Bronchial epithelial cell (primary cell): ENCODE measurements at regions not wholly inside any gene's neighbourhood (a gene's known extent, or its start where the extent isn't known, plus 50 kb on each side); places are given as distances from the start of the nearest gene placed in this dataset.

ENCODE experiments used
- DNase-seq: peaks from one replicate; pipeline ENCODE4 v3.0.0-alpha.2; 2010; ENCODE audit warnings: low read depth
- FAIRE-seq: peaks from 2 replicates; lab custom pipeline; 2011; peaks lifted over from hg19 to GRCh38; lab: Jason Lieb, UNC
- H3K27me3 ChIP-seq: 2 replicates; pipeline ENCODE4 v1.5.1; 2011; ENCODE audit warnings: low read length; ENCODE audit not compliant: control insufficient read depth, insufficient read depth
- H3K36me3 ChIP-seq: 2 replicates; pipeline ENCODE4 v1.5.1; 2011; ENCODE audit warnings: low read length; ENCODE audit not compliant: control insufficient read depth, insufficient read depth
- H3K4me3 ChIP-seq: 2 replicates; pipeline ENCODE4 v1.5.1; 2011; ENCODE audit warnings: mild to moderate bottlenecking, low read depth, low read length, control low read depth
- TF ChIP-seq, protein P1 (sequence below): IDR thresholded peaks from 2 replicates; pipeline ENCODE4 v1.5.1; 2011; ENCODE audit warnings: mild to moderate bottlenecking, moderate library complexity, low read length, control low read depth, inconsistent platforms; ENCODE audit not compliant: insufficient read depth, severe bottlenecking

- TF ChIP-seq, protein P1, sequence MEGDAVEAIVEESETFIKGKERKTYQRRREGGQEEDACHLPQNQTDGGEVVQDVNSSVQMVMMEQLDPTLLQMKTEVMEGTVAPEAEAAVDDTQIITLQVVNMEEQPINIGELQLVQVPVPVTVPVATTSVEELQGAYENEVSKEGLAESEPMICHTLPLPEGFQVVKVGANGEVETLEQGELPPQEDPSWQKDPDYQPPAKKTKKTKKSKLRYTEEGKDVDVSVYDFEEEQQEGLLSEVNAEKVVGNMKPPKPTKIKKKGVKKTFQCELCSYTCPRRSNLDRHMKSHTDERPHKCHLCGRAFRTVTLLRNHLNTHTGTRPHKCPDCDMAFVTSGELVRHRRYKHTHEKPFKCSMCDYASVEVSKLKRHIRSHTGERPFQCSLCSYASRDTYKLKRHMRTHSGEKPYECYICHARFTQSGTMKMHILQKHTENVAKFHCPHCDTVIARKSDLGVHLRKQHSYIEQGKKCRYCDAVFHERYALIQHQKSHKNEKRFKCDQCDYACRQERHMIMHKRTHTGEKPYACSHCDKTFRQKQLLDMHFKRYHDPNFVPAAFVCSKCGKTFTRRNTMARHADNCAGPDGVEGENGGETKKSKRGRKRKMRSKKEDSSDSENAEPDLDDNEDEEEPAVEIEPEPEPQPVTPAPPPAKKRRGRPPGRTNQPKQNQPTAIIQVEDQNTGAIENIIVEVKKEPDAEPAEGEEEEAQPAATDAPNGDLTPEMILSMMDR = no peak
- Histone ChIP-seq H3K4me3 (no peak overlapping the region), H3K36me3 (no peaks in the 10 kb centered on the region), H3K27me3 (no peaks in the 10 kb centered on the region)
- no peak for DNase-seq
- no peak for FAIRE-seq
These were observed 284.4 kb upstream of the PKN2 start for GRCh38 chr1:88399690-88400089.

- Histone ChIP-seq H3K27me3 (no peaks in the 10 kb centered on the region), H3K36me3 (no peaks in the 10 kb centered on the region), H3K4me3 (no peak overlapping the region)
- no peak for FAIRE-seq
- no peak for DNase-seq
- TF ChIP-seq, protein P1 = no peak
These were observed 282.8 kb upstream of the PKN2 start for GRCh38 chr1:88401313-88401712.

- no peaks in the 10 kb centered on the region for H3K27me3 ChIP-seq
- TF ChIP-seq, protein P1 = no peak
- no peak for FAIRE-seq
These were observed 279.5 kb upstream of the PKN2 start for GRCh38 chr1:88404582-88404981.

DNA sequence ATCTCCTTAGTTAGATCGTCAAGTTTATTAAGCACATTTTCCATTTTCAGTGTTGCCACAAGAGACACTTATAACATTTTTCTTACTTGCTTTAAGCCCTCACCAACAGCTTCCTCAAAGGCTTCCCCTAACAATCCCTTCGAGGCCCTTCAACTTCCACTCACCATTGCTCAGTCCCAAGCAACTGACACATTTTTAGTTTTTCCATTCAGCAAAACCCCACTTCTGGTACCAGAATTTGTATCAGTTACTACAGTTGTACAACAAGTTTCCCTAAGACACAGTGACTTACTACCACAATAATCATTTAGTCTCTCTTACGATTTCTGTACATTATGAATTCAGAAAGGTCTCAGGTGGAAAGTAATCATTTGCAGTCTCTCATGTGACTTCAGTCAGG lies 276.8 kb upstream of the PKN2 start:
- no peak for FAIRE-seq
- DNase-seq = no peak

More at GRCh38 chr1:88404582-88404981, 279.5 kb upstream of the PKN2 start:
- no peak for DNase-seq
- H3K36me3 ChIP-seq = no peaks in the 10 kb centered on the region
- H3K4me3 ChIP-seq = no peak overlapping the region

DNA sequence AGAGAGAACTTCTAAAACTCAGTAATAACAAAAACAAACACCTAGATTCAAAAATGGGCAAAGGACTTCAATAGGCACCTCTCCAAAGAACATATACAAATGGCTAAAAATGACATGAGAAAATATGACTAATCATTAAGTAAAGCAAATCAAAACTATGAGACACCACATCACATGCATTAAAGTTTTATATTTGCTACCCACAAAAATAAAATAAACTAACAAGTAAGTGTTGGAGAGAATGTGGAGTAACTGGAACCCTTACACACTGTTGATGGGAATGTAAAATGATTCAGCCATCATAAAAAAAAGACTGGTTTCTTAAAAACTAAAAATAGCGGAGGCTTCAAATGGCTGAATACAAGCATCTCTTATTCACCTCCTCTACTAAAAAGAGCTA lies 262.1 kb upstream of the PKN2 start:
- Histone ChIP-seq H3K4me3 (no peak overlapping the region), H3K27me3 (no peaks in the 10 kb centered on the region), H3K36me3 (no peaks in the 10 kb centered on the region)
- FAIRE-seq = no peak
- TF ChIP-seq, protein P1 = no peak
- DNase-seq = no peak

More for the DNA sequence above, 276.8 kb upstream of the PKN2 start:
- no peaks in the 10 kb centered on the region for H3K36me3 ChIP-seq
- H3K27me3 ChIP-seq = no peaks in the 10 kb centered on the region
- no peak overlapping the region for H3K4me3 ChIP-seq
- TF ChIP-seq, protein P1 = no peak

- Histone ChIP-seq H3K27me3 (no peaks in the 10 kb centered on the region), H3K4me3 (no peak overlapping the region), H3K36me3 (no peaks in the 10 kb centered on the region)
- FAIRE-seq (no peak), DNase-seq (peak; percentile 61)
- TF ChIP-seq, protein P1 = no peak
These were observed 250.5 kb upstream of the PKN2 start for GRCh38 chr1:88433556-88433955.
